ENCODE measurements at regions not wholly inside any gene's neighbourhood (a gene's known extent, or its start where the extent isn't known, plus 50 kb on each side); places are given as distances from the start of the nearest gene placed in this dataset.
"Not testable (repeated sequence)": the region's sequence is repeated elsewhere in the genome, so short reads cannot be mapped to it uniquely, and the experiment has no call there.

- no peak for ATAC-seq
- H3K27me3 Mint-ChIP-seq: no peaks in the 10 kb centered on the region
- peaks cover 0 to 5% of the 10 kb centered on the region in 2 donors for H3K9me3 Mint-ChIP-seq
- no peak overlapping the region for H3K4me3 Mint-ChIP-seq
- DNase-seq: no peak
- no peak overlapping the region for H3K27ac Mint-ChIP-seq
- H3K4me1 Mint-ChIP-seq: no peaks in the 10 kb centered on the region
Observed at GRCh38 chr7:121681700-121682099, 191.3 kb upstream of the PTPRZ1 start.

GRCh38 chr7:121676168-121676567 lies 196.8 kb upstream of the PTPRZ1 start:
- H3K4me1 Mint-ChIP-seq: no peaks in the 10 kb centered on the region
- no peak overlapping the region for H3K27ac Mint-ChIP-seq
- H3K27me3 Mint-ChIP-seq: no peaks in the 10 kb centered on the region
- no peak for ATAC-seq
- no peak for DNase-seq
- H3K4me3 Mint-ChIP-seq: no peak overlapping the region
- no peaks in the 10 kb centered on the region for H3K9me3 Mint-ChIP-seq

GRCh38 chr7:121674455-121674854 lies 198.5 kb upstream of the PTPRZ1 start:
- H3K9me3 Mint-ChIP-seq, H3K27me3 Mint-ChIP-seq, DNase-seq, H3K4me3 Mint-ChIP-seq, ATAC-seq, H3K4me1 Mint-ChIP-seq, H3K27ac Mint-ChIP-seq: not testable (repeated sequence)

DNA sequence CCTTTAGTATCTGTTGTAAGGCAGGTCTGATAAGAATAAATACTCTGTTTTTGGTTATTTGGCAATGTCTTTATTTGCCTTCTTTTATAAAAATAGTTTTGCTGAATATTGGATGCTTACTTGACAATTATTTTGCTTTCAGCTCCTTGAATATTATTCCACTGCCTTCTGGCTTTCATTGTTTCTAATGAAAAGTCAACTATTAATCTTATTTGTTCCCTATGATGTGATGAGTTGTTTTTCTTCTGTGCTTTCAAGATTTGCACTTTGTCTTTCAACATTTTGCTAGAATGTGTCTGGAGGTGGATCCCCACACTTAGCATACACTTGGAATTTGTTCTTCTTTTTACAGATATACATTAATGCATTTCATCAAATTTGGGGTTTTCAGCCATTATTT lies 203.8 kb upstream of the PTPRZ1 start:
- no peaks in the 10 kb centered on the region for H3K27me3 Mint-ChIP-seq

GRCh38 chr7:121666306-121666705 lies 206.7 kb upstream of the PTPRZ1 start:
- Mint-ChIP-seq H3K27ac (no peak overlapping the region), H3K4me1 (no peaks in the 10 kb centered on the region), H3K9me3 (no peaks in the 10 kb centered on the region), H3K4me3 (no peak overlapping the region), H3K27me3 (no peaks in the 10 kb centered on the region)
- no peak for ATAC-seq
- no peak for DNase-seq

More for the DNA sequence above, 203.8 kb upstream of the PTPRZ1 start:
- H3K4me3 Mint-ChIP-seq: no peak overlapping the region
- DNase-seq (no peak), ATAC-seq (no peak)
- H3K27ac Mint-ChIP-seq: no peak overlapping the region
- H3K4me1 Mint-ChIP-seq: no peaks in the 10 kb centered on the region
- no peaks in the 10 kb centered on the region for H3K9me3 Mint-ChIP-seq

DNA sequence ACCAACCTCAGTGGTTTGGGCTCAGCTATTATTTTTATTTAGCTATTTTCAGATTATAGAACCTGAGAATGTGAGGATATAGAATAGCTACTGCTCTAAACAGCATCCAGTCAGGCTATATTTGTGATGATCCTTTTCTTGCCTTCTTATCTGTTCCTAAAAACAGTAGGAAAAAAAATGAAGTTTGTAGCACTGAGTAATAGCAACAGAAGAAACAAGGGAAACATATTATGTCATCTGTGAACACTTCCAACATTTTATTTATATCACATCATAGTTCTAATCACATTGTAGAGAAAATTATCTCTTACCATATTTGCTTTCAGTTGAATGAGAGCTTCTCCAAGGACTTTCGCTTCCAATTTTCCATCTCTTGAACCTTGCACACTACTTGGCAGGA lies 229.6 kb upstream of the PTPRZ1 start:
- DNase-seq (no peak), ATAC-seq (no peak)
- Mint-ChIP-seq H3K9me3 (peaks cover 0 to 3% of the 10 kb centered on the region in 2 donors), H3K27ac (no peak overlapping the region), H3K4me3 (no peak overlapping the region), H3K27me3 (no peaks in the 10 kb centered on the region), H3K4me1 (no peaks in the 10 kb centered on the region)

- Mint-ChIP-seq H3K27ac (no peak overlapping the region), H3K27me3 (no peaks in the 10 kb centered on the region), H3K9me3 (peaks cover 0 to 3% of the 10 kb centered on the region in 2 donors), H3K4me1 (no peaks in the 10 kb centered on the region), H3K4me3 (no peak overlapping the region)
- ATAC-seq (no peak), DNase-seq (no peak)
Observed at GRCh38 chr7:121639705-121640104, 233.3 kb upstream of the PTPRZ1 start.

DNA sequence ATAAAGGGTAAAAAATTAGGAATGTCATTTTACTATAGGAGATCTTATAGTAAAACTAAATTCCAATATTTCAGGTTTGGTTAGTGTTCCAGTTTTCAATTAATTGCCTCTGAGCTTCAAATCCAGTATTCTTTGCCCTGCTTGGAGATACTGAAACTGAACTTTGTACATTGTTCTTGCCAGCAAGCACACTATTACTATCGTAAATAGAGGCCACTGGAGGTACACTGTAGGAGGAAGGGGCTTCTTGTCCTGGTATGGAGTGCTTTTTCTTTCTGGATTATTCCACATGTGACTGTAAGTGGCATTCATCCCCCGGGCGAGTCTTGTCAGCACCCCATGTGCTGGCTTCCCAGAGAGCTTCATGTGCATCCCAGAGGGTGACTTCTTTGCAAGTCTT lies 234.7 kb upstream of the PTPRZ1 start:
- Mint-ChIP-seq H3K4me1 (no peaks in the 10 kb centered on the region), H3K4me3 (no peak overlapping the region), H3K27ac (no peak overlapping the region), H3K9me3 (no peaks in the 10 kb centered on the region), H3K27me3 (no peaks in the 10 kb centered on the region)
- no peak for ATAC-seq
- no peak for DNase-seq

- ATAC-seq: no peak
- no peak for DNase-seq
- no peaks in the 10 kb centered on the region for H3K4me1 Mint-ChIP-seq
- H3K4me3 Mint-ChIP-seq: no peak overlapping the region
- H3K27ac Mint-ChIP-seq: no peak overlapping the region
- no peaks in the 10 kb centered on the region for H3K27me3 Mint-ChIP-seq
- H3K9me3 Mint-ChIP-seq: no peaks in the 10 kb centered on the region
Observed at GRCh38 chr7:121634356-121634755, 238.2 kb upstream of the FAM3C start.

DNA sequence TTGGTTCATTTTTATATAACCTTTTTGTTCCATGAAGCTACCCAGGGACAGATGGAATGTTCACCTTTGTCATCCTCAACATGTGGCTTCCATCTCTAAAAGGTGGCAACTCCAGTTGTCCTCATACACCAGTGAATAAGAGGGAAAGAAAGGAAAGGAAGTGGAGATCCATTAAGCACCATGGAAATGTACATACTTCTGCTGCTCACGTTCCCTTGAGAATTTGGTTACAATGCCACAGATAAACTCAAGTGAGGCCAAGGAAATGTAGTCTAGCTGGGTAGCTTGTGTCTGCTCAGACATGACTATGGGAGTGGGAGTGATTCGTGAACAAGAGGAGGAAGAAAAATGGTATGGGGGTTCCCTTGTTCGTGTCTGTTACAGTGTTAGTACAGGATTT lies 237.1 kb upstream of the FAM3C start:
- Mint-ChIP-seq H3K27ac (no peak overlapping the region), H3K27me3 (no peaks in the 10 kb centered on the region), H3K4me1 (no peaks in the 10 kb centered on the region), H3K9me3 (no peaks in the 10 kb centered on the region), H3K4me3 (no peak overlapping the region)
- no peak for DNase-seq
- ATAC-seq: no peak

DNA sequence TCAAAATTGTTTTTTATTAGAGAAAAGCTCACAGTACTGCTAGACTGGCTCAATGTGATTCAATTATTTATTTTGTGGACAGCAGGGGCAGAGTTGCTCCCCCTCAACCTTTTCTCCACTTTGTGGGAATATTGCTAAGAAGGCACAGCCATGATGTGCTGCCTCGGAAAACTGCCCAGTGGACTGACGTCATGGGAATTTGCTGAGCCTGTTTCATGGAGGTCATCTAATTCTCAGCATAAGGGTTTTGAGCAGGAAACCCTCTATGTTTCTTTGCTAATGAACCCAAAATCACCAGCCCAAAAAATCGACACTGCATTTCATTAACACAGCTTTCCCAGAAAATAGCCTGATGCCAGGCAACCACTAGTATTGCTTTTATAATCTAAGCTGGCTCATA lies 228.8 kb upstream of the FAM3C start:
- DNase-seq: no peak
- Mint-ChIP-seq H3K9me3 (no peaks in the 10 kb centered on the region), H3K4me1 (no peaks in the 10 kb centered on the region), H3K4me3 (no peak overlapping the region), H3K27ac (no peak overlapping the region), H3K27me3 (no peaks in the 10 kb centered on the region)
- ATAC-seq: no peak

- Mint-ChIP-seq H3K27me3 (no peaks in the 10 kb centered on the region), H3K9me3 (no peaks in the 10 kb centered on the region), H3K4me1 (no peaks in the 10 kb centered on the region), H3K4me3 (no peak overlapping the region), H3K27ac (no peak overlapping the region)
- no peak for ATAC-seq
- DNase-seq: no peak
Observed at GRCh38 chr7:121623130-121623872, 227.2 kb upstream of the FAM3C start.

- DNase-seq: no peak
- Mint-ChIP-seq H3K4me3 (no peak overlapping the region), H3K27me3 (no peaks in the 10 kb centered on the region), H3K27ac (no peak overlapping the region), H3K4me1 (no peaks in the 10 kb centered on the region), H3K9me3 (peaks cover 0 to 6% of the 10 kb centered on the region in 2 donors)
- ATAC-seq: no peak
Observed at GRCh38 chr7:121621937-121622336, 225.8 kb upstream of the FAM3C start.

GRCh38 chr7:121620953-121621606 lies 225.0 kb upstream of the FAM3C start:
- Mint-ChIP-seq H3K4me3 (no peak overlapping the region), H3K27ac (no peak overlapping the region), H3K4me1 (no peaks in the 10 kb centered on the region), H3K27me3 (no peaks in the 10 kb centered on the region), H3K9me3 (peaks cover 0 to 7% of the 10 kb centered on the region in 2 donors)
- DNase-seq (no peak), ATAC-seq (no peak)

DNA sequence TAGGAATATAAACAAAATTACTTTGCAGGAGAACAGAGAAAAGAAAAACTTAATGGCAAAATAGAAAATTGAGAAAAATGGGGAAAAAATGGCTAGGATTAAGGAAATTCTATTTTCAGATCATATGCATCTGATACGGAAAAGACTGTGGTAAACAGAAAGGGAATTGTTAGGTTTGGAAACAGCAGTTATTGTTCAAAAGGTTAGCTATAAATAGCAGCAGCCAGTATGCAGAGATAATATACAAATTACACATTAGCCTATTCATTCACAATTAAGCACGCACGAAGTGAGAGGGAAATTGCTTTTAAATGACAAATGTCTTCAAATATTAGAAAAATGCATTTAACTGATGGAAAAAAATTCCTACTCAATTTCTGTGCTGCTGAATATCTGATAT lies 224.1 kb upstream of the FAM3C start:
- Mint-ChIP-seq H3K27me3 (no peaks in the 10 kb centered on the region), H3K4me1 (no peaks in the 10 kb centered on the region), H3K9me3 (peaks cover 0 to 7% of the 10 kb centered on the region in 2 donors), H3K27ac (no peak overlapping the region), H3K4me3 (no peak overlapping the region)
- ATAC-seq: no peak
- DNase-seq: no peak

DNA sequence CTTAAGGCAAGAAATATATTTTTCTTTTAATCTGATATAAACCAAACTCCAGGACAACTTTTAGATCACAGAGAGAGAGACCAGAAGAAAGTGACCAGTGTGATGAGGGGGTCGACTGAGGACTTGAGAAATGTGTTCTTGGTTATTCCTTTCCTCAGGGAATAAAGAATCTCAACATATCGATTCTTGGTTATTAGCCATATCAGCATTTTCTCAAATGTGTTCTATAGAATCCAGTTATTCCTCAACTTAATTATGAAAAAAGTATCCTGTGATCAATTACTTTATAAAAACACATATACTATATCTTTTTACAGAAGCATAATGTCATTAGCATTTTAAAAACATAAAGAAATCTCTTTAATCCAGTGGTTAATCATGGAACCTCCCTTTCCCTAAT lies 222.1 kb upstream of the FAM3C start:
- no peaks in the 10 kb centered on the region for H3K4me1 Mint-ChIP-seq
- no peak for ATAC-seq
- peaks cover 0 to 7% of the 10 kb centered on the region in 2 donors for H3K9me3 Mint-ChIP-seq
- H3K4me3 Mint-ChIP-seq: no peak overlapping the region
- H3K27ac Mint-ChIP-seq: no peak overlapping the region
- no peaks in the 10 kb centered on the region for H3K27me3 Mint-ChIP-seq
- DNase-seq: no peak

DNA sequence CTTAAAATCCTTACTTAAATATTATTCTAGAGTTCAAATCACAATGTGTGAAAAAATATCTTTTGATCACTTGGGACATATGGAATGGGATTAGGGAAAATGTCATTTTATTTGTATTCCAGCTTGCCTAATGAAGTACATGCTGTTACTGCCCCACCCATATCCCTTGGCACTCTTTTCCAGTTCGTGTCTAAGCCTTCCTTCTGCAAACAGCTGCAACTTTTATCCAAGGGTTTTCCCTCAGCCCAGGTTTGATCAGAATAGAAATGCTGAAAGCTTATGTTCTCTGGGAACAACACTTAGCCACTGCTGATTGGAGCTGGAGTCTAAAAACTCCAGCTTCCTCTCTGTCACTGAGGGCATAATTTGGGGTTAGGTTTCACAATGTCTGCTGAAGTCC lies 214.1 kb upstream of the FAM3C start:
- Mint-ChIP-seq H3K27ac (no peak overlapping the region), H3K27me3 (peaks cover 8% of the 10 kb centered on the region), H3K9me3 (no peaks in the 10 kb centered on the region), H3K4me3 (no peak overlapping the region), H3K4me1 (no peaks in the 10 kb centered on the region)
- DNase-seq: no peak
- ATAC-seq: no peak
